Gastroesophageal sphincter (tissue), 3 donors: ENCODE measurements at regions not wholly inside any gene's neighbourhood (a gene's known extent, or its start where the extent isn't known, plus 50 kb on each side); places are given as distances from the start of the nearest gene placed in this dataset.

ENCODE experiments used
- EP300 ChIP-seq: sonication (generic); formaldehyde crosslinking; IDR thresholded peaks from one replicate; pipeline ENCODE4 v1.6.1; 2017; ENCODE audit warnings: antibody characterized with exemption, mild to moderate bottlenecking
- TF ChIP-seq, protein P1 (sequence below), 4 experiments: fragments of 200-600 bp in 2 of 4; fragments of 450-650 bp in 2 of 4; sonication (generic) in 1 of 4; IDR thresholded peaks; one replicate each; pipeline ENCODE4 v1.5.1; 2017 to 2019; ENCODE audit warnings: antibody characterized with exemption in 4 of 4, mild to moderate bottlenecking in 2 of 4, moderate library complexity in 2 of 4

DNA sequence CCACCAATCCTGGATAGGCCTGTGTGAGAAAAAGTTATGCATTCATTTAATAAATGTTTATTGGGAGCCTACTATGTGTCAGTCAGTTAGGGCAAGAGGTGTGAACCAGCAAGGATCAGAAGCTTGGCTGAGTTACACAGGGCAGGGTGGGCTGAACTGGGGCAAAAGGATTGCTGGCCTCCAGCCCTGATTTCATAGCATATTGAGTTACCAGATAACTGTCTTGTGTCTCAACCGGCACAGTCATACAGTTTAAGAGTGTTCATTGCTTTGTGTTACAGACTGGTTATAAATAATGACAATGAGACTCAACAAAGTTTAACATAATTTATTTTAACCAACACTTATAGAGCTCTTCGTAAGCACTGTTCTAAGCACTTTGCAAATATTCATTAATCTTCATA, 253.8 kb downstream of the DLEU7 start:
- TF ChIP-seq, protein P1, sequence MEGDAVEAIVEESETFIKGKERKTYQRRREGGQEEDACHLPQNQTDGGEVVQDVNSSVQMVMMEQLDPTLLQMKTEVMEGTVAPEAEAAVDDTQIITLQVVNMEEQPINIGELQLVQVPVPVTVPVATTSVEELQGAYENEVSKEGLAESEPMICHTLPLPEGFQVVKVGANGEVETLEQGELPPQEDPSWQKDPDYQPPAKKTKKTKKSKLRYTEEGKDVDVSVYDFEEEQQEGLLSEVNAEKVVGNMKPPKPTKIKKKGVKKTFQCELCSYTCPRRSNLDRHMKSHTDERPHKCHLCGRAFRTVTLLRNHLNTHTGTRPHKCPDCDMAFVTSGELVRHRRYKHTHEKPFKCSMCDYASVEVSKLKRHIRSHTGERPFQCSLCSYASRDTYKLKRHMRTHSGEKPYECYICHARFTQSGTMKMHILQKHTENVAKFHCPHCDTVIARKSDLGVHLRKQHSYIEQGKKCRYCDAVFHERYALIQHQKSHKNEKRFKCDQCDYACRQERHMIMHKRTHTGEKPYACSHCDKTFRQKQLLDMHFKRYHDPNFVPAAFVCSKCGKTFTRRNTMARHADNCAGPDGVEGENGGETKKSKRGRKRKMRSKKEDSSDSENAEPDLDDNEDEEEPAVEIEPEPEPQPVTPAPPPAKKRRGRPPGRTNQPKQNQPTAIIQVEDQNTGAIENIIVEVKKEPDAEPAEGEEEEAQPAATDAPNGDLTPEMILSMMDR (IDR thresholded peaks at IDR 0.05): no peak
- no peak for TF ChIP-seq EP300
